Epithelial cell of proximal tubule (primary cell): ENCODE measurements at regions not wholly inside any gene's neighbourhood (a gene's known extent, or its start where the extent isn't known, plus 50 kb on each side); places are given as distances from the start of the nearest gene placed in this dataset.
A peak's percentile ranks its signal among the peaks of the same experiment; 100 is the strongest.
"Not testable (repeated sequence)": the region's sequence is repeated elsewhere in the genome, so short reads cannot be mapped to it uniquely, and the experiment has no call there.

Experiments
- DNase-seq: peaks from one replicate; pipeline ENCODE4 v3.0.0-alpha.2; 2011; ENCODE audit warnings: low read depth
- H3K4me3 ChIP-seq: 2 replicates; pipeline ENCODE4 v1.5.1; 2011; ENCODE audit warnings: low read depth, mild to moderate bottlenecking, low read length
- CTCF ChIP-seq: conservative IDR thresholded peaks from 2 replicates; pipeline ENCODE4 v1.5.1; 2012; ENCODE audit warnings: low read depth, mild to moderate bottlenecking, low read length

GRCh38 chr22:27107386-27107785 is 450.0 kb downstream of the MIAT start:
- DNase-seq: no peak
- H3K4me3 ChIP-seq: no peak overlapping the region
- no peak for TF ChIP-seq CTCF

- DNase-seq: peak; percentile 92
- H3K4me3 ChIP-seq: no peak overlapping the region
- TF ChIP-seq CTCF: no peak
Measured at GRCh38 chr22:27107824-27108223, 450.4 kb downstream of the MIAT start.

GRCh38 chr22:27108425-27109114 is 451.2 kb downstream of the MIAT start:
- no peak for TF ChIP-seq CTCF
- no peak overlapping the region for H3K4me3 ChIP-seq
- DNase-seq: no peak

DNA sequence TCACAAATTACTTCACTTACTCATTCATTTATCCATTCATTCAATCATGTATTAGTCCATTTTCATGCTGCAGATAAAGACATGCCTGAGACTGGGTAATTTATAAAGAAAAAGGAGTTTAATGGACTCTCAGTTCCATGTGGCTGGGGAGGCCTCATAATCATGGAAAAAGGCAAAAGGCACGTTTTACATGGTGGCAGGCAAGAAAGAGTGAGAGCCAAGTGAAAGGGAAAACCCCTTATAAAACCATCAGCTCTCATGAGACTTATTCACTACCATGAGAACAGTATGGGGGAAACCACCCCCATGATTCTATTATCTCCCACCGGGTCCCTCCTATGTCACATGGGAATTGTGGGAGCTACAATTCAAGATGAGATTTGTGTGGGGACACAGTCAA is 452.0 kb downstream of the MIAT start:
- not testable (repeated sequence) for H3K4me3 ChIP-seq, DNase-seq

DNA sequence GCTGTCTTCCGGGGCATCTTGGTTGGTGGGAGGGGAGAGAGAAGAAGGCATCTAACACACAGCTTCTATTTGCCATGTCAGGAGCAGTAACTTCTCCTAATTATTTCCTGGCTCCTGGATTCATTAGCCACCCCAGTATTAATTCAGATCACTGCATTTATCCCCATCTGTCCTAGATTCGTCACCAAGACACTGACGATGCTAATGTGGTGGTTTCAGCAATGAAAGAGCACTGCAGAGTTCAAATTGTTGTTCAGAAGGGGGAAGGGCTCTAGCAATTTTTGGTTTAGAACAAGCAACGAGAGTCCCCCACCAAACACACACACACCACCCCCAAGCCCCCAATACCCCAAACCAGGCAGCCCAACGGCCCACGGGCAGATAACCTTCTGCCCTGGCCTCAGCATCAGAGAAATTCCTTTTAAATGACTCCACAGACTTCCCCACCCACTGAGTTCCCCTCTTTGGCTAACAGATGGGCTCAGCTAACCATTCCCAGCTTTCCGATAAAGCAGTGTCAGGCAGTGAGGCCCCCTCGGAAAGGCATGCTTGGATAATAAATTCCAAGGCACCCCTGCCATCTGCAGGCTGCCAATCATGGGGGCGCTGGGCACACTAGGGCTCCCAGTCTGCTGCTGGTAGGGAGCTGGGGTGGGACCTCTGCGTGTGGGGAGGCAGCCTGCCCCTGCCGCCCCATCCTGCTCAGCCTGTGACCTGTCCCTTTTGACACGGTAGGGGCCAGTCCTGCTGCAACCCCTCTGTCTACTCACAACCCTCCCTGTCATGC is 453.5 kb downstream of the MIAT start:
- no peak for DNase-seq
- no peak for TF ChIP-seq CTCF
- no peak overlapping the region for H3K4me3 ChIP-seq

DNA sequence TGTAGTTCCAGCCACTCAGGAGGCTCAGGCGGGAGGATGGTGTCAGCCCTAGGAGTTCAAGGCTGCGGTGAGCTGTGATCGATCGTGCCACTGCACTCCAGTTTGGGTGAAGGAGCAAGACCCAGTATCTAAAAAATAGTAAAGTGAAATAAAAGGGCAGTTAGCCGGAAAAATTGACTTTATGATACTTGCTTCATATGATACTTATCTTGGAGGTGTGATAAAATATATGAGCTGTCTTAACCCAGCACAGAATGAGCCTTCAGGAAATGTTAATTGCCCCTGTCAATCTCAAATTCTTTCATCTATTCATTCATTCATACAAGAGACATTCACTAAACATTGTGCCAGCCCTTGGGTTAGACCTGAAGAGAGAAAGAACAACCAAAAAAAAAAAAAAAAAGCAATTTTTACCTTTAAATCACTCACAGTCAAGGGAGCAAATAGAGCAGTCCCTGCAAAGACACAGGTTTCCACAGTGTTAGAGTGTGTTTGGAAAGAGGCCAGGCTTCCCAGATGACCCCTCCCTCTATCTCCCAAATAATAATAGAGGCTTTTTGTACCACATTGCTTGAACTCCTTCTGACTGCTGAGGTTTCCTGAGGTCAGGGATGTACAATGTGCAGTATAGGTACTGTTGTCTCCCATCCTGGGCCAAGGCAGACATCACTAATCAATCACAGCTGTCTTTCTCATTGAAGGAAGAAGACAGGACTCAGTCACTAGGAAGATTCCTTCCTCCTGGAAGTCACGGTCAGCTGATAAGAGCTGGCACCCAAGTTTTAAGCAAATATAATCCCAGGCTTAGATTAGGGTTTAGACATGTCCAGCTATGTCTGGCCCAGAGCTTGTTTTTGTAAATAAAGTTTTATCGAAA is 454.6 kb downstream of the MIAT start:
- no peak for DNase-seq
- no peak overlapping the region for H3K4me3 ChIP-seq
- no peak for TF ChIP-seq CTCF

DNA sequence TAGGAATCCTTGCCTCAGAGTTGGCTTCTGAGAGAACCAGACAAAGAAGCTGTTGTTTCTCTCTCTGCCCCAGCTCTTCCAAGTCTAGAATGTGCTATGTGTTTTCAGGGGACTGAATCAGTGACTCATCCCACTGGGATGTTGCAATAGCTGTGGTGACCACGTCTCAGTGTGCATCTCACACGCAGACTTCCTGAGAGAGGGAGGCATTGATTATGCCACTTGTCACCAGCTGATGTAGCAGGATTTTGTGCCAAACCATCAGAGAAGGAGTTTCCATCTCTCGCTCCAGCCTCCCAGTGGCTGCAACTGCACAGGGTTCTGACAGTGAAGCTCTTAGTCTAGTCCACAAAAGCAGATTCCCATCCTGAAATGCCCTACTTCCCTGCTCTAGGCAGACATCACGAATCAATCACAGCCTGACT is 455.8 kb downstream of the MIAT start:
- TF ChIP-seq CTCF: peak; percentile 3
- DNase-seq: peak; percentile 87
- no peak overlapping the region for H3K4me3 ChIP-seq
